ENCODE measurements at regions not wholly inside any gene's neighbourhood (a gene's known extent, or its start where the extent isn't known, plus 50 kb on each side); places are given as distances from the start of the nearest gene placed in this dataset.
"Not testable (repeated sequence)": the region's sequence is repeated elsewhere in the genome, so short reads cannot be mapped to it uniquely, and the experiment has no call there.

- Histone ChIP-seq H3K36me3 (ENCODE audit: control insufficient read depth in 2 of 2, insufficient read depth in 2 of 2, low read length in 1 of 2) (no peaks in the 10 kb centered on the region), H3K27me3 (ENCODE audit: control insufficient read depth in 1 of 2, insufficient read depth in 2 of 2, low read length in 2 of 2) (no peaks in the 10 kb centered on the region), H3K27ac (ENCODE audit: low read depth in 2 of 2, low read length in 1 of 2) (no peak overlapping the region), H3K4me1 (ENCODE audit: control insufficient read depth in 2 of 2, insufficient read depth in 2 of 2, low read length in 1 of 2) (no peaks in the 10 kb centered on the region), H3K9me3 (ENCODE audit: control insufficient read depth in 2 of 2, insufficient read depth in 1 of 2, low read depth in 1 of 2, low read length in 1 of 2) (no peaks in the 10 kb centered on the region), H3K4me3 (ENCODE audit: low read depth in 1 of 2, low read length in 2 of 2) (no peak overlapping the region)
- 92 to 95% methylated on average over 5 of the region's 5 CpGs for WGBS, 2 donors
Measured at GRCh38 chr1:80363689-80364475, 1357.4 kb upstream of the ADGRL4 start.

GRCh38 chr1:80359666-80360065 lies 1353.1 kb upstream of the ADGRL4 start:
- no peaks in the 10 kb centered on the region for H3K4me1 ChIP-seq (ENCODE audit: control insufficient read depth in 2 of 2, insufficient read depth in 2 of 2, low read length in 1 of 2)
- no peak overlapping the region for H3K4me3 ChIP-seq (ENCODE audit: low read depth in 1 of 2, low read length in 2 of 2)
- WGBS, 2 donors = 74 to 87% methylated on average over 2 of the region's 2 CpGs
- H3K9me3 ChIP-seq (ENCODE audit: control insufficient read depth in 2 of 2, insufficient read depth in 1 of 2, low read depth in 1 of 2, low read length in 1 of 2) = no peaks in the 10 kb centered on the region
- no peaks in the 10 kb centered on the region for H3K27me3 ChIP-seq (ENCODE audit: control insufficient read depth in 1 of 2, insufficient read depth in 2 of 2, low read length in 2 of 2)
- no peak overlapping the region for H3K27ac ChIP-seq (ENCODE audit: low read depth in 2 of 2, low read length in 1 of 2)
- H3K36me3 ChIP-seq (ENCODE audit: control insufficient read depth in 2 of 2, insufficient read depth in 2 of 2, low read length in 1 of 2) = no peaks in the 10 kb centered on the region

- Histone ChIP-seq H3K36me3 (ENCODE audit: control insufficient read depth in 2 of 2, insufficient read depth in 2 of 2, low read length in 1 of 2) (no peaks in the 10 kb centered on the region), H3K27ac (ENCODE audit: low read depth in 2 of 2, low read length in 1 of 2) (no peak overlapping the region), H3K27me3 (ENCODE audit: control insufficient read depth in 1 of 2, insufficient read depth in 2 of 2, low read length in 2 of 2) (no peaks in the 10 kb centered on the region), H3K4me1 (ENCODE audit: control insufficient read depth in 2 of 2, insufficient read depth in 2 of 2, low read length in 1 of 2) (no peaks in the 10 kb centered on the region), H3K9me3 (ENCODE audit: control insufficient read depth in 2 of 2, insufficient read depth in 1 of 2, low read depth in 1 of 2, low read length in 1 of 2) (no peaks in the 10 kb centered on the region), H3K4me3 (ENCODE audit: low read depth in 1 of 2, low read length in 2 of 2) (no peak overlapping the region)
- WGBS, 2 donors = 92% methylated on average over 9 of the region's 9 CpGs
Measured at GRCh38 chr1:80349218-80349617, 1342.7 kb upstream of the ADGRL4 start.

GRCh38 chr1:80341021-80341420 lies 1334.5 kb upstream of the ADGRL4 start:
- WGBS, 2 donors = 52 to 66% methylated on average over 3 of the region's 3 CpGs
- no peak overlapping the region for H3K4me3 ChIP-seq (ENCODE audit: low read depth in 1 of 2, low read length in 2 of 2)
- no peaks in the 10 kb centered on the region for H3K9me3 ChIP-seq (ENCODE audit: control insufficient read depth in 2 of 2, insufficient read depth in 1 of 2, low read depth in 1 of 2, low read length in 1 of 2)
- no peaks in the 10 kb centered on the region for H3K27me3 ChIP-seq (ENCODE audit: control insufficient read depth in 1 of 2, insufficient read depth in 2 of 2, low read length in 2 of 2)
- H3K4me1 ChIP-seq (ENCODE audit: control insufficient read depth in 2 of 2, insufficient read depth in 2 of 2, low read length in 1 of 2) = no peaks in the 10 kb centered on the region
- H3K27ac ChIP-seq (ENCODE audit: low read depth in 2 of 2, low read length in 1 of 2) = no peak overlapping the region
- no peaks in the 10 kb centered on the region for H3K36me3 ChIP-seq (ENCODE audit: control insufficient read depth in 2 of 2, insufficient read depth in 2 of 2, low read length in 1 of 2)

- no peaks in the 10 kb centered on the region for H3K4me1 ChIP-seq (ENCODE audit: control insufficient read depth in 2 of 2, insufficient read depth in 2 of 2, low read length in 1 of 2)
- no peak overlapping the region for H3K27ac ChIP-seq (ENCODE audit: low read depth in 2 of 2, low read length in 1 of 2)
- H3K27me3 ChIP-seq (ENCODE audit: control insufficient read depth in 1 of 2, insufficient read depth in 2 of 2, low read length in 2 of 2) = no peaks in the 10 kb centered on the region
- H3K9me3 ChIP-seq (ENCODE audit: control insufficient read depth in 2 of 2, insufficient read depth in 1 of 2, low read depth in 1 of 2, low read length in 1 of 2) = no peaks in the 10 kb centered on the region
- 75 to 79% methylated on average over 5 of the region's 5 CpGs for WGBS, 2 donors
- H3K4me3 ChIP-seq (ENCODE audit: low read depth in 1 of 2, low read length in 2 of 2) = no peak overlapping the region
- no peaks in the 10 kb centered on the region for H3K36me3 ChIP-seq (ENCODE audit: control insufficient read depth in 2 of 2, insufficient read depth in 2 of 2, low read length in 1 of 2)
Measured at GRCh38 chr1:80318108-80318507, 1311.6 kb upstream of the ADGRL4 start.

- Histone ChIP-seq H3K36me3 (ENCODE audit: control insufficient read depth in 2 of 2, insufficient read depth in 2 of 2, low read length in 1 of 2) (no peaks in the 10 kb centered on the region), H3K27ac (ENCODE audit: low read depth in 2 of 2, low read length in 1 of 2) (no peak overlapping the region), H3K4me1 (ENCODE audit: control insufficient read depth in 2 of 2, insufficient read depth in 2 of 2, low read length in 1 of 2) (no peaks in the 10 kb centered on the region), H3K27me3 (ENCODE audit: control insufficient read depth in 1 of 2, insufficient read depth in 2 of 2, low read length in 2 of 2) (no peaks in the 10 kb centered on the region), H3K9me3 (ENCODE audit: control insufficient read depth in 2 of 2, insufficient read depth in 1 of 2, low read depth in 1 of 2, low read length in 1 of 2) (no peaks in the 10 kb centered on the region), H3K4me3 (ENCODE audit: low read depth in 1 of 2, low read length in 2 of 2) (no peak overlapping the region)
- WGBS, 2 donors = 48 to 56% methylated on average over 4 of the region's 4 CpGs
Measured at GRCh38 chr1:80310703-80311245, 1304.2 kb upstream of the ADGRL4 start.

- Histone ChIP-seq H3K4me3 (ENCODE audit: low read depth in 1 of 2, low read length in 2 of 2) (no peak overlapping the region), H3K4me1 (ENCODE audit: control insufficient read depth in 2 of 2, insufficient read depth in 2 of 2, low read length in 1 of 2) (no peaks in the 10 kb centered on the region), H3K27ac (ENCODE audit: low read depth in 2 of 2, low read length in 1 of 2) (no peak overlapping the region), H3K9me3 (ENCODE audit: control insufficient read depth in 2 of 2, insufficient read depth in 1 of 2, low read depth in 1 of 2, low read length in 1 of 2) (no peaks in the 10 kb centered on the region), H3K27me3 (ENCODE audit: control insufficient read depth in 1 of 2, insufficient read depth in 2 of 2, low read length in 2 of 2) (no peaks in the 10 kb centered on the region), H3K36me3 (ENCODE audit: control insufficient read depth in 2 of 2, insufficient read depth in 2 of 2, low read length in 1 of 2) (no peaks in the 10 kb centered on the region)
- WGBS, 2 donors = 74 to 77% methylated on average over 2 of the region's 2 CpGs
Measured at GRCh38 chr1:80305466-80305865, 1298.9 kb upstream of the ADGRL4 start.

- H3K4me1 ChIP-seq (ENCODE audit: control insufficient read depth in 2 of 2, insufficient read depth in 2 of 2, low read length in 1 of 2) = no peaks in the 10 kb centered on the region
- H3K9me3 ChIP-seq (ENCODE audit: control insufficient read depth in 2 of 2, insufficient read depth in 1 of 2, low read depth in 1 of 2, low read length in 1 of 2) = no peaks in the 10 kb centered on the region
- no peaks in the 10 kb centered on the region for H3K27me3 ChIP-seq (ENCODE audit: control insufficient read depth in 1 of 2, insufficient read depth in 2 of 2, low read length in 2 of 2)
- no peak overlapping the region for H3K4me3 ChIP-seq (ENCODE audit: low read depth in 1 of 2, low read length in 2 of 2)
- H3K27ac ChIP-seq (ENCODE audit: low read depth in 2 of 2, low read length in 1 of 2) = no peak overlapping the region
- H3K36me3 ChIP-seq (ENCODE audit: control insufficient read depth in 2 of 2, insufficient read depth in 2 of 2, low read length in 1 of 2) = no peaks in the 10 kb centered on the region
- WGBS, 2 donors = 53 to 57% methylated on average over 3 of the region's 3 CpGs
Measured at GRCh38 chr1:80293818-80294217, 1287.3 kb upstream of the ADGRL4 start.

- not testable (repeated sequence) for H3K27ac ChIP-seq (ENCODE audit: low read depth in 2 of 2, low read length in 1 of 2); H3K9me3 ChIP-seq (ENCODE audit: control insufficient read depth in 2 of 2, insufficient read depth in 1 of 2, low read depth in 1 of 2, low read length in 1 of 2); H3K4me3 ChIP-seq (ENCODE audit: low read depth in 1 of 2, low read length in 2 of 2); H3K27me3 ChIP-seq (ENCODE audit: control insufficient read depth in 1 of 2, insufficient read depth in 2 of 2, low read length in 2 of 2); H3K4me1 ChIP-seq (ENCODE audit: control insufficient read depth in 2 of 2, insufficient read depth in 2 of 2, low read length in 1 of 2); H3K36me3 ChIP-seq (ENCODE audit: control insufficient read depth in 2 of 2, insufficient read depth in 2 of 2, low read length in 1 of 2)
- WGBS, 2 donors = 81 to 86% methylated on average over 3 of the region's 3 CpGs
Measured at GRCh38 chr1:80288750-80289149, 1282.2 kb upstream of the ADGRL4 start.

- no peak overlapping the region for H3K27ac ChIP-seq (ENCODE audit: low read depth in 2 of 2, low read length in 1 of 2)
- 75 to 79% methylated on average over 4 of the region's 4 CpGs for WGBS, 2 donors
- no peaks in the 10 kb centered on the region for H3K9me3 ChIP-seq (ENCODE audit: control insufficient read depth in 2 of 2, insufficient read depth in 1 of 2, low read depth in 1 of 2, low read length in 1 of 2)
Measured at GRCh38 chr1:80282536-80282935, 1276.0 kb upstream of the ADGRL4 start.

More at GRCh38 chr1:80282536-80282935, 1276.0 kb upstream of the ADGRL4 start:
- Histone ChIP-seq H3K4me1 (ENCODE audit: control insufficient read depth in 2 of 2, insufficient read depth in 2 of 2, low read length in 1 of 2) (no peaks in the 10 kb centered on the region), H3K27me3 (ENCODE audit: control insufficient read depth in 1 of 2, insufficient read depth in 2 of 2, low read length in 2 of 2) (no peaks in the 10 kb centered on the region), H3K4me3 (ENCODE audit: low read depth in 1 of 2, low read length in 2 of 2) (no peak overlapping the region), H3K36me3 (ENCODE audit: control insufficient read depth in 2 of 2, insufficient read depth in 2 of 2, low read length in 1 of 2) (no peaks in the 10 kb centered on the region)

Measured in esophagus (tissue), 2 donors.